ENCODE measurements at regions not wholly inside any gene's neighbourhood (a gene's known extent, or its start where the extent isn't known, plus 50 kb on each side); places are given as distances from the start of the nearest gene placed in this dataset.
"Not testable (repeated sequence)": the region's sequence is repeated elsewhere in the genome, so short reads cannot be mapped to it uniquely, and the experiment has no call there.

DNA sequence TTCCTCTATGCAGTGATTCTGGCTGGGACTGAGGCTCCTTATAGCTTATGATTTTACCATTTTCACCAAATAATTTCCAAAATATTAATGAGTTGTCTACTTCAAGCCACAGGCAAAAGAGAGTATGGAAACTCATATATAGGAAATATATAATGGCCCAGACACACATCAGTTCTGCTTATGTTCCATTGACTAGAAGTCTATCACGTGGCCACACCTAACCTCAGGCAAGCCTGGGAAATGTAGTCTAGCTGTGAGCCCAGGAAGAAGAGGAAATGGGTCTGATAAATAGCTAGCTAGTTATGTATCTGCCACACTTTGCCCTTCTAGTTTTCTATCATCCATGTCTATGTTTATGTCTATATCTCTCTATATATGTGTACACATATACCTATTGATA is 195.1 kb downstream of the OTOL1 start:
- DNase-seq: no peak

DNA sequence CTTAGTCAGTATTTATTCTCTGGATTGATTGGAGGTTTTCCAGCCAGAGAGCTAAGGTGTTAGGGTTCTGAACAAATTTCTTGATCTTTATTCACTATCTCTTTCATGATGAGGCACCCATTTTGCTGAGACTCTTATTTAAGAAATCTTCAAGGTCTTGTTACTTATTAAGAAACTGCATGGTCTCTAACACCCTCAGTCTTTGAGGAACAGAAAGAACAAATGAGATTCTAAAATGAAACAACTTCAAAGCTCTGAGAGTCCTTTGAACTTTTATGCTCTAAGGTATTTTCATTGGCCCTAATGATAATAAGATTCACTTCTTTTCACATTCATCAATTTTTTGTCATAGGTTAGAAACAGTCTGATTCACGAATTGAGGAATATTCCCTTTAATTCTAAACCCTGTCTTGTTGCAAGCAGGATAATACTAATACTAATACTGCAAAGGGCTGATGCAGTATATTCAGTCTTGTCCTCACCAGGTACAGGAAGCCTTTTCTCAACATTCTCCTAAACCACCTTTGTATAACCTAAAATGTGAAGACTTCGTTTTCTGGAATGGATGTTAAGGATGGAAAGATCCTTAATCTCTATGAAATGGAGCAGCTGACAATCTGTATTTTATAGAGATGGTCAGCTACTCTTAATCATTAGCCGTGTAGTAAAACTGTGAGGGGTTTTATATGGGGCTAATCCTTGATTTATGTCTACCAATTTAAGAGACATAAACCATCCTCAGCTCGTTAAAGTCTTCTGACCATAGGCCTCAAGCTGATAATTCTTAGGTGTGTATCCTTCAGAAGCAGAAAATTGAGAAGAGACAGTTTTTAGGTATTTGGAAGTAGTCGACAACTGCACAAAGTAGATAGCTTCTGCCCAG is 198.3 kb downstream of the OTOL1 start:
- DNase-seq: no peak

DNA sequence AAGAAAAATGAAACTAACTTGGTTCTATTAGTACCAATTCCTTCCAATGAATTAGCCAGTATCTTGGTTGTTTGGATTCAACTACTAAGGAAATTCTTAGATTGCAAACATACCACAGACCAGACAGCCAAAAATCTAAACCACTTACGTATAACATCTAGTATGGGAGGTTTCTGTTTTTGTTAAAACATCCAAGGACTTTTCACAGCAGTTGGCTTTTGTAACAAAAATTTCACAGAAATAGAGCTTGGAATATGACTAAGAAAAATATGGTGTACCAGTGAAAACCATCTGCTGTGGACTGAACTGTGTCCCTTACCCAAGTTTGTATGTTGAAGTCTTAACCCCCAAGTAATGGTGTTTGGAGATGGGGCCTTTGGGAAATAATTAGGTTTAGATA is 199.2 kb downstream of the OTOL1 start:
- DNase-seq: no peak

DNA sequence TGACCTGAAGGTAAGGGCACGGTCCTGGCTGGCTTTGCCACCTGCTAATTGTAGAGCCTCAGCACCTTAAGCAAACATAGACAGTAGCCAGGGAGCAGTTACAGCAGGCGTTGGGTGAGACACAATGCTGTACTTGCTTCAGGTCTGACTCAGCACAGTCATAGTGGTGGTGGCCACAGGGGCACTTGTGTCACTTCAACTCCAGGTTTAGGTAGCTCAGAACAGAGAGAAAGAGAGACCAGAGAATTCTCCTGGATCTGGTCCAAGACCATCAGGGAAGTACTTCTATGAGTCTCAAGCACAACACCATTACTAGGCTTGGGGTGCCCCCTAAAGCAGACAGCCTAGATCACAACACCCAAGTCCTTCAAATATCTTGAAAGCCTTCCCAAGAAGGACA is 204.4 kb downstream of the OTOL1 start:
- no peak for DNase-seq

DNA sequence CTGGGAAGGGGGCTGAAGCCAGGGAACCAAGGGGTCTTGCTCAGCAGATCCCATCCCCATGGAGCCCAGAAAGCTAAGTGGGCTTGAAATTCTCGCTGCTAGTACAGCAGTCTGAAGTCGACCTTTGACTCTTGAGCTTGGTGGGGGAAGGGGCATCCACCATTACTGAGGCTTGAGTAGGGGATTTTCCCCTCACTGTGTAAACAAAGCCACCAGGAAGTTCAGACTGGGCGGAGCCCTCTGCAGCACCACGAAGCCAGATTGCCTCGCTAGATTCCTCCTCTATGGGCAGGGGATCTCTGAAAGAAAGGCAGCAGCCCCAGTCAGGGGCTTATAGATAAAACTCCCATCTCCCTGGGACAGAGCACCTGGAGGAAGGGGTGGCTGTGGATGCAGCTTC is 210.6 kb downstream of the OTOL1 start:
- not testable (repeated sequence) for DNase-seq

DNA sequence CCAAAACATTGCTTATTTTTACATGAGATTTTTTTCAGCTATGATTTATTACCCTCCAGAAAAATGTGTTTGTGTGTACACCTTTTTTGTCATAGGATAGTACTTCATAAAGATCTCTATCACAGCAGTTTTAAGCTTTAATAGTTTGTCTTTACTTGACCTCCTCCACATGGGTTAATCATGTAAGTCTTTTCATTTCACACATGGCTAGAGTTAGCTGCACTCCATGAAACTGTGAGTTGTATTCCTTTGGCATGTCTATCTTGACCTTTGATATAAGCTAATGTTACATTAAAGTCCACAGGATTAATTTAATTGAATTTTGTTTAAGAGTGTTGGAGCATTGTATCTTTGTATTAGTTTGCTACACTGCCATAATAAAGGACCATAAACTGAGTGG is 217.1 kb downstream of the OTOL1 start:
- no peak for DNase-seq

DNA sequence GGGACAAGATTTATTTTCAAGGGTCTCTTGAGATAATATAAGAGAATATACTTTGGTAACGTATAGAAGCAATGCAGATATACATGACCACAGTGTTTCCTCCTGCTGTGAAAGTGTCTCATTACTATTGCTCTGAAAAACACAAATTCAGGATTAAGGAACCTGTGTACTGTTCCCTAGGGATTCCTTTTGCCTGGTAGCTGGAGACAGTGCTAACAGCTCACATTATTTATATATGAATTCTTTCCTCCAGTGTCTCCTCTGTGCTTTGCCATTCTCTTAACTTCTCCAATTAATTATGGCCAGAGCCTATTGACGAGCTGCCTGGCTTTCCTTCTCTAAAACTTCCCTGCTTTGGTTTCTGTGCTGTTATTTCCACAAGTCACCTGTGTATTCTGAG is 235.4 kb downstream of the OTOL1 start:
- DNase-seq: no peak

DNA sequence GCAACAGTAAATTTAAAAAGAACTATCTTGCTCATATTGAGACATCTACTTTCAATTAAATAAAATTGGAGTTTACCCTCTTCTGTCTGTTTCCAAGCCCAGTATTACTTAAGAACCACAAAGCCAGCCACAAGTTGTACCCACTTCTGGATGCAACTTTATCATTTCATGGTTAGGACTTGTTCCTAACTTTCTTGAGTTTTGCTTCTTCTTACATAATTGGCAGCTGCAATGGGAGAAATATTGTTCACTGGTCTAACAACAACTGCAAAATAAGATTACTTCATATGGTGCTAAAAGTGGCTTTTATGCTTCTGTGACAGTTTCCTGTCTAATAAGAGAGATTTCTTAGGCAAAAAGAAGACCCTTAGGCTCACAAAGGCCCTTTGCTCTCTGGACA is 240.6 kb downstream of the OTOL1 start:
- no peak for DNase-seq

DNA sequence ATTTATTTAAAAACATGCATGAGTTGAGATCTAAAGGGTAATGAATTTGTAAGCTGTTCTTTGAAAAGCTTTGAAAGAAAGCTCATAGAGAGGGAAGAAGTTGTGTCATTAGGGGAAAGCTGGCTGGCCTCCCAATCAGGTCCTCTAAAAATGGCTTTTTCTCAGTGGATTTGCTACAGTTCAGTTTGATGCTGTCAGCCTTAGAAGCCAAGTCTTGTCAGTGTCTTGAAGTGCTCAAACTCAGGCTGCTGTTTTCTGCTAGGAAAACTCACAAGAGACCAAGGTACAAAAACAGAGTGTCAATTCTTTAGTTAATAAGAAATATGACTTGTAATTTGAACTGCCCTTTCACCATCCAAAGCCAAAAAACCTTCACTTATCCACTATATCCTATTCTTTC is 243.8 kb downstream of the OTOL1 start:
- DNase-seq: peak in 1 of 2 donors; percentile 1

DNA sequence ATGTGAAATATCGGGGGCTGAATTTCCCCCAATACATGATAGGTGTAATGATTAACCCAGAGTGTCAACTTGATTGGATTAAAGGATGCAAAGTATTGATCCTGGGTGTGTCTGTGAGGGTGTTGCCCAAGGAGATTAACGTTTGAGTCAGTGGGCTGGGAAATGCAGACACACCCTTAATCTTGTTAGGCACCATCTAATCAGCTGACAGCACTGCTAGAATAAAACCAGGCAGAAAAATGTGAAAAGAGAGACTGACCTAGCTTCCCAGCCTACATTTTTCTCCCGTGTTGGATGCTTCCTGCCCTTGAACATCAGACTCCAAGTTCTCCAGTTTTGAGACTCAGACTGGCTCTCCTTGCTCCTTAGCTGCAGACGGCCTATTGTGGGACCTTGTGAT is 247.8 kb downstream of the OTOL1 start:
- no peak for DNase-seq

DNA sequence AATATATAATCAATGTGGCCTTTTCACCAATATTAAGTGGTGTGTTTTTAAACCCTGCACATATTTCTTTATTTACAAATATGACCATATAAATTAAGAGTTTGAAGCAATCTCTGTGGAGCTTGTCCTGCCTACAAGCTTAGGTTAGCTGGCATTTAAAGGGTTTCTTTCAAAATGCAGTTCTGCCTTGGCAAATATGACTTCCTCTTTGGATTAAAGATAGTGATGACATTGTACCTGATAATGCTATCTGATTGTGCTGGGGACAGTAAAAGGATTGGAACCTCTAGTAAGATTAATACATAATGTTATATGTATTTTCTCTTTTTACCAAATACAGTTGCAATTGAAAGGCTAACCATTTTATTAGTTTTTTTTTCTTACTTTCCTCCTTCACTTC is 249.1 kb downstream of the OTOL1 start:
- DNase-seq: no peak

DNA sequence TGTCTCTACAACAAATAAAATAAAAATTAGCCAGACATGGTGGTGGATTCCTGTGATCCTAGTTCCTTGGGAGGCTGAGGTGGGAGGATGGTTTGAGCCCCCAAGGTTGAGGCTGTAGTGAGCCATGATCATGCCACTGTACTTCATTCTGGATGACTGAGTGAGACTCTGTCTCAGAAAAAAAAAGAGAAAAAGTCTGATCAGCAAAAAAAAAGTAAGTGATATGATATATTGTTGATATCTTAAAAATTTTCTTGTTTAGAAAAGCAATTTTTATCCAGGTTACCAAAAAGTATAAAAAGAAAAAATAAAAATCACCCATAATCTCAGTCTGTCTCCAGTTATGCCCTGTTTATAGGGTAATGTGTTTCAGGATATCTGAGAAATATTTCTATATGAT is 251.4 kb downstream of the OTOL1 start:
- no peak for DNase-seq

DNA sequence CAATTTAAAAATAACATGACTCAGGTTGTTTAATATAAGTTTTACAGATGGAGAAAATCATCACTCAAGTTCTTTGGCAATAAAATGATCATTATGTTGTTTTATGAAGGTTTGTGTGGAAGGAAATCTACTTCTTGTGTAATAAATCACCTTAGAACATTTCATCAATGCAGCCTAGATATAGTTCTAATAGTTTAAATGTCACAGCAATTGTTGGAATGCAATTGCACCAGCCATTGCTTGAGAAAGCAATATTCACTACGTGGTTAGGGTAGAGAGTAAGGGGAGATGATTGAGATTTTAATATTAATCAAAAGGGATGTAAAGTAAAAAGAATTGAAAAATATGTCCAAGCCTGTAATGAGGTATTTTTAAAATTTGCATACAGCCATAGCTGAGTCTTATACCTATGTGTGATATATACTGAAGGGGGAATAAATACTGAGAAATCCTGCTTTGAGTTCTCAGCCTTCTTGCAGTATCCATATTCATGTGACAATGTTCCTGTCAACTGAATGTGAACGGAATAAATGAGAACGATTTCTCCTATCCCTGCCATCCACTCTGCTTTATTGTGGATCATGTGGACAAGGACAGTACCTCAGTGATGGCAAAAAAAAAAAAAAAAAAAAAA is 257.9 kb downstream of the OTOL1 start:
- no peak for DNase-seq

DNA sequence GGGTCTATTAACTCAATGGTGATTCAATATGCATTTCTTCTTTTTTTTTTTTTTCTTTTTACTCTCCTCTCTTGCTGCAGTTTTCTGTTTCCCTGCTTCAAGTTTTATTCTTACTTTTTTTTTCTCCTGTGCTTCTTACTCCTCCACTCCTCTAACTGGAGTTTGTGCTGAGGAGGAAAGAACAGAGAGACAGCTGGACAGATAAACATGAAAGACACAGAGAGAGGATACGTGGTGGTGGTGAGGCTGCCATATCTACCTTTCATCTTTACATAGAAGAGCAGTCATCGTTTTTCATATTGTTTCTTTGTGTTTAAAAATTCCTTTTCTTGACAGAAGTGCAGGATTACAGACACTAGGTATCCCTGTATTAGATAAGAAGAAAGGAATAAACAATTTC is 262.8 kb downstream of the OTOL1 start:
- DNase-seq: no peak

DNA sequence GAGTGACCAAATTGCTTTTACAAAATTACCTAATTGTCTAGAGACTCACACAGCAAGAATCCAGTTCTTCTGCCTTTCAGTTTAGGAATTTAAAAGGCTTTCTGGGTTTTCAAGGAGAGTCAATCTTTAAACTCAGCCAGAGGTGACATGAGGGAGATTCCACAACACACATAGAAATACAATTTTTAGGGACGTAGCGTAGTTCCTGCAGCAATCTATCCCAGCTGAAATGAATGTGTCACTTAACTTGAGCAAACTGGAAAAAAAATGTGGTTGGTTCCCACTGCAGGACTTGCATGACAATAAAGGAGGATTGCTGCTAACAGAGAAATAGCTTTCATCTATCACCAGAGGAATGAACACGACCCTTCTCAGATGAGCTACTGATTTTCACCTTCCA is 269.7 kb downstream of the OTOL1 start:
- DNase-seq: no peak

DNA sequence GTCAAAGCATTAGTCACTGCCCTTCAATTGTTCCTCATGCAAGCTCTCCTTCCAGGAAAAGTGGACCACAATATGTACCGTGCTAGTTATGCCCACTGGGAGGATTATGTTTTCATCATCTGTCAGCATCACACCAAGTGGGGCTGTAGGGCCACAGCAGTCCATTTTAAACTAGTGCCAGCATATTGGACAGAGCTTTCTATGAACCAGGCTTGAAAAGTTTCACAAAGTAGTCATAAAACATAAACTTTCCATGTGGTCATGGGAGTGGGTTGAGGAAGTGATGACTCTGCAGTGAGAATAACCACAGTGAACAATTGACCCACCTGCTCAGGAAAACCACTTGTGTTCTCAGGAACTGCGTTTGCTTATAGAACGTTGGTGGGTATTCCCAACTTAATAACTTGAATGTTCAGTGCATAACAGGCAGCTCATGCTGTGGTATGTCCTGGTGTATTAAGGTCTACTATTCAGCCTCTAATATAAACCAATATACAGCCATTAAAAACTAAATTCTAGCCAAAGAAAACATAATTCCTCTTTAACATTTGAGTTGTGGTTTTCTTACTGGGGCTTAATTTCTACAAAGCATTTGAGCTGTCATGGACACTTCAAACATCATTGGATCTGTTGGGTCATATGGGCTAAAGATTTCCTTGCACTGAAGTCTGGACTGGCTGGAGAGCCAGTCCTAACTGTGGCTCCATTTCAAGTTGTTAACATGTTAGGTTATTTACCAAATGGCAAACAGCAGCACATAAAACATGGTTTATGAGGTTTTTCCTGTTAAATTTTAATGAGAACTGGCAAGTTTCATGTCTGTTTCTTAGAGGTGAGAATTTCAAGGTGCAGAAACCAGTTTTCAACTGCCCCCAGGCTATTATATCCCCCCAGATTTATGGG is 274.1 kb downstream of the OTOL1 start:
- no peak for DNase-seq

DNA sequence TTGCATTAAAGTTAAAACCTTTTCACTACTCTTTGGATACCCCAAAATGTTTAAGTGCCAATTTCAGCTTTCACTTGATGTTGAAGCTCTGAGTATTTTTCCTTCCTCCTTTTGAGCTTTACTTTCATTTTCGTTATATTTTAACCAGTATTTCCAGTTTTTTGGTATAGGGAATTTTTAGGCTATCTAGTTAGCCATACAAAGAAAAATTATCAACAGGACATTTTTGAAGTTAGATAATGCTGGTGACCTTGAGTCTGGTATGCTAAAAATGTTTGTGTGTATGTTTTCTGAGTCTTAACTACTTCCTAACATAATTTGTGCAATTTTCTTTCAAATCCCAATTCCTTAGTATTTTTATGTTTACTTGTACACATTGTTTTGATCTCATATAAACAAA is 284.8 kb downstream of the OTOL1 start:
- DNase-seq: no peak

DNA sequence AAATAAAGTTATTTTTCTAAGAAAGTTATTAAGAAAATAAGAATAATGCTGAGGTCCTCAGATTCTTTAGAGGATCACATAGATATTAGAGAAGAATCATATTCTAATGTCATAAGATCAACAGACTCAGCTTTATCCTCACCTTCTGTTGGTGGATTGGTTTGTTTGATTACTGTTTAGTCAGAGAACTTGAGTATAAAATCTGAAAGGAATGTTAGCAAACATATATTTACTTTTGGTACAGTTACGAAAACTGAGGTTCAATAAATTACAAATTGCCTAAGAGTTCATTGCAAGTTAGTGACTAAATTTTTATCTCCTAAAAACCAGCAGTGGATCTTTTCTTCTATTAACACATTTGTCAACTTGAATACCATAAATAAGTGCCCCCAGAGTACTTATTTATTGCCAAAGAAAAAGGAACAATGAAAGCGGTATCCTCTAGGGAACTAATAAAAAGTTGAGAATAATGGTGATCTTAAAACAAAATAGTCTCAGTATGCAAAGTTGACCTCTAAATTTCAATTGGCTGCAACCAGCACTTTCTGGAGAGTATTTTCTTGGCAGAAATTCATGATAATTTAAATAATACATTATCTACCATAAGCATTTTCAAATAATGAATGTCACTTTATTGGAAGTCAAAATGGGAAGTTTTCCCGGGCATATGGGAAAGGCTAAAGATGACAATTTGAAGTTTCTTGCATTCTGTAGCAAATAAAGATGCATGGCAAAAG is 296.8 kb downstream of the OTOL1 start:
- DNase-seq: peak; percentile 9 to 14

DNA sequence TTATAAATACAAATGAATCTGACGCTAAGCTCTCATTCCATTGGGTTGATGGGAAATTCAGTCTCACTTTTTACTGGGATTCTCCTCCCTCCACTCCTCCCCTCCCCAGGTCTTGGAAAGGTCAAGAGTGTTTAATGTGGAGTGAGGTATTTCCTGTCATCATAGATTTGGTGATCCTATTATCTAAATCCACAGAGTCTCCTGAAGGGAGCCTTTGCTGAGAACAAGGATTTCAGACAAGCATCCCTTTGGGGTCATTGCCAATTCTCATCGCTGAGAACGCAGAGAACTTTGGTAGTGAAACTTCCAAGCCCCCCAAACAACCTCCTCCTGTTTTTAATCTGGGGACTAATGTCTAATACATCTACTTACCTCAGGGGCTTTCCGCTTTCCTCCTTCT is 297.9 kb downstream of the OTOL1 start:
- DNase-seq: no peak

DNA sequence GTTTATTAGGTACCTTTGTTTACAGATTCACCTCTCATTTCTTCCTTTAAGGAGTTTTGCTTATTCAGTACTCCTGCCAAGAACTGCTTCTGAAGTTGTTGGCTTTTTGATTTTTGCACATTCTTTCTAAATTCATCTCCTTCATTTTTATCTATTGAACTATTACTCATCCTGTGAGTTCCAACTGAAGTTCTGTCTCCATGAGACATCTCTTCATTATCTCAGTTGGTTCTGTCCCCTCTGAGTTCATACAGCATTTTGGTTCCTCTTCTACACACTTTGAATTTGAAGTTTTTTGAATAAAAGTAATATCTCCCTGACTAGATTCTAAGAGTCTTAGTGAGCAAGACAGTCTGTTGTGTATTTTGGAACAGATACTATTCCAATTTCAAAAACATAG is 299.7 kb downstream of the OTOL1 start:
- DNase-seq: no peak

DNA sequence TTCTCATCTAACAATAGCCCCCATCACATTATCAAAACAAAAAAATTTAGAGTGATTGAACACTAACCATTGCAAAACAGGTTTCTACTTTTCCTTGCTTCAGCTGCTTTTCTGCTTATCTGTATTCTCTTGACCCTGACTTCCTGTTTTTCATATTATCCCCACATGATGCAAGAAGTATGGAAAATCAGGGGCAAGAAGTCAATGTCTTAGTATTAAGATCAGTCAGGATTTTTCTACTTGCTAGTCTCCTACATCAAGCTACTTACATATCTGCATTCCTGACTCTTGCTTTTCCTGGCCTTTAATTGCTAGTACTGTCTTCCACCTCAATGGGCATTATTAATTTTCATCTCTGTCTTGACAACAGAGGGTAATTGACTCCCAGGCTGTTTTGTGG is 300.2 kb downstream of the OTOL1 start:
- no peak for DNase-seq

DNA sequence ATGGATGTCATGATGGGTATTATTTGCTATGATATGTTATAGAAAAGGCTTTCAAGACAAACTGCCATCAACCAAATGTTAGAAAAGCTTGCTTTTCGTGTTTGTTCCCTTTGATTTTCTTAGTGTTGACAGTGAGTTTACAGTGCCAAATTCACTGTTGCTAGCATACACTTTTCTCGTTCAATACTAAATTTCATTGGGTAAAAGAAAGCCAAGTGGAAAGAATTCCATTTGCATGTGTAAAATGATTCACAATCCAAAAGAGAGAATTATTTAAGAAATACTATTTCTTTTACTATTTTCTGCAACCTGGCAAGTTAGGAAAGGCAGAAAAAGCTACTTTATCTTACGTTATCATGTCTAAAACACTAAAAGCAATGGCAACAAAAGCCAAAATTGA is 301.4 kb downstream of the OTOL1 start:
- DNase-seq: no peak

All from right lung (tissue), 2 donors.